ENCODE measurements at regions not wholly inside any gene's neighbourhood (a gene's known extent, or its start where the extent isn't known, plus 50 kb on each side); places are given as distances from the start of the nearest gene placed in this dataset.

GRCh38 chr13:89603187-89603586 lies 1744.3 kb upstream of the MIR17HG start:
- H3K27me3 ChIP-seq (ENCODE audit: low read depth): no peaks in the 10 kb centered on the region
- intact Hi-C loops (cut with micrococcal nuclease): no loop called here
- no peak overlapping the region for H3K4me3 ChIP-seq
- peaks cover 11% of the 10 kb centered on the region for H3K9me3 ChIP-seq (replicated peaks)
- no peak for TF ChIP-seq CTCF (IDR thresholded peaks at IDR 0.05; ENCODE audit: borderline replicate concordance)
- no peak overlapping the region for H3K27ac ChIP-seq (replicated peaks)
- no peak for DNase-seq
- H3K36me3 ChIP-seq: no peaks in the 10 kb centered on the region
- H3K4me1 ChIP-seq: no peaks in the 10 kb centered on the region

DNA sequence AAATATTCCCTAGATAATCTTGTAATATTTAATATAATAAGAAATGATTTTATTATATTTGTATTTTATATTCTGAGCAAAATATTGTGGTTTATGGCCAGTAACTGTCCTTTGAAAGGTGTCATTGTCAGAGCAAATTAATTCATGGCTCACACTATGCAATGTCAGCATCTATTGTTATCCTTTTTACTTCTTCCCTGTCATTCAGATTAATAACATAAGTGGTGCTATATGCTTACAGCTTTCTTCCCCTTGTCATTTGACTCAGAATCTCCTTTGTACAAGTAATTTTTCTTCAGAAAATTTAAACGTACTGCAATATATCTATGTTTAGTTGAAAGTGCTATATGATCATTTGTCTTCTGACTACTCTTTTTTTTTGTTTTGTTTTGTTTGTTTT lies 1738.2 kb upstream of the MIR17HG start:
- H3K9me3 ChIP-seq (replicated peaks): peaks cover 11% of the 10 kb centered on the region
- H3K36me3 ChIP-seq: no peaks in the 10 kb centered on the region
- no peak for TF ChIP-seq CTCF (IDR thresholded peaks at IDR 0.05; ENCODE audit: borderline replicate concordance)
- no peaks in the 10 kb centered on the region for H3K4me1 ChIP-seq
- H3K27ac ChIP-seq (replicated peaks): no peak overlapping the region
- DNase-seq: no peak
- H3K4me3 ChIP-seq: no peak overlapping the region
- H3K27me3 ChIP-seq (ENCODE audit: low read depth): no peaks in the 10 kb centered on the region
- intact Hi-C loops (cut with micrococcal nuclease): no loop called here

- Histone ChIP-seq H3K27me3 (ENCODE audit: low read depth) (no peaks in the 10 kb centered on the region), H3K36me3 (no peaks in the 10 kb centered on the region), H3K4me1 (no peaks in the 10 kb centered on the region), H3K9me3 (replicated peaks) (peaks cover 11% of the 10 kb centered on the region), H3K4me3 (no peak overlapping the region), H3K27ac (replicated peaks) (no peak overlapping the region)
- intact Hi-C loops (cut with micrococcal nuclease): no loop called here
- TF ChIP-seq CTCF (IDR thresholded peaks at IDR 0.05; ENCODE audit: borderline replicate concordance): no peak
- DNase-seq: no peak
Measured at GRCh38 chr13:89610331-89610730, 1737.2 kb upstream of the MIR17HG start.

GRCh38 chr13:89610881-89611280 lies 1736.6 kb upstream of the MIR17HG start:
- peaks cover 11% of the 10 kb centered on the region for H3K9me3 ChIP-seq (replicated peaks)
- H3K27ac ChIP-seq (replicated peaks): no peak overlapping the region
- no peak for DNase-seq
- no peak for TF ChIP-seq CTCF (IDR thresholded peaks at IDR 0.05; ENCODE audit: borderline replicate concordance)
- intact Hi-C loops (cut with micrococcal nuclease): no loop called here
- no peak overlapping the region for H3K4me3 ChIP-seq
- no peaks in the 10 kb centered on the region for H3K4me1 ChIP-seq
- H3K36me3 ChIP-seq: no peaks in the 10 kb centered on the region
- no peaks in the 10 kb centered on the region for H3K27me3 ChIP-seq (ENCODE audit: low read depth)

GRCh38 chr13:89627996-89628395 lies 1719.5 kb upstream of the MIR17HG start:
- Histone ChIP-seq H3K4me3 (no peak overlapping the region), H3K9me3 (replicated peaks) (no peaks in the 10 kb centered on the region), H3K36me3 (no peaks in the 10 kb centered on the region), H3K4me1 (no peaks in the 10 kb centered on the region), H3K27me3 (ENCODE audit: low read depth) (no peaks in the 10 kb centered on the region), H3K27ac (replicated peaks) (no peak overlapping the region)
- DNase-seq: no peak
- no peak for TF ChIP-seq CTCF (IDR thresholded peaks at IDR 0.05; ENCODE audit: borderline replicate concordance)
- intact Hi-C loops (cut with micrococcal nuclease): no loop called here

DNA sequence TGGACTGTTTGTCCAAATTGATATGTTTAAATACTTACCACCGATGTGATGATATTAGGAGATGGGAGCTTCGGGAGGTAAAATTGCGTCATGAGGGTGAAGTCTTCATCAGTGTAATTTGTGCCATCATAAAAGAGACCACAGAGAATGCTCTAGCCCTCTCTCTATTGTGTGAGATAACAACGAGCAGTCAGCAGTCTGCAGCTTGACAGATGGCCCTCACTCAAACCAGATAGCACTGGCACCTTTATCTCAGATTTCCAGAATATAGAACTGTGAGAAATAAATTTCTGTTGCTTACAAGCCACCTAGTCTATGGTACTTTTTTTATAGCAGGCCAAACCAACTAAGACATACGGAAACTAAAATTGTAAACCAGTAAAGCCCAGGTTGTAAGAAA lies 1718.9 kb upstream of the MIR17HG start:
- intact Hi-C loops (cut with micrococcal nuclease): no loop called here
- Histone ChIP-seq H3K27me3 (ENCODE audit: low read depth) (no peaks in the 10 kb centered on the region), H3K36me3 (no peaks in the 10 kb centered on the region), H3K9me3 (replicated peaks) (no peaks in the 10 kb centered on the region), H3K4me3 (no peak overlapping the region), H3K27ac (replicated peaks) (no peak overlapping the region), H3K4me1 (no peaks in the 10 kb centered on the region)
- no peak for TF ChIP-seq CTCF (IDR thresholded peaks at IDR 0.05; ENCODE audit: borderline replicate concordance)
- no peak for DNase-seq

Data from left ventricle myocardium inferior (tissue), 1 donor.